GM12873 (cell line): ENCODE measurements at regions not wholly inside any gene's neighbourhood (a gene's known extent, or its start where the extent isn't known, plus 50 kb on each side); places are given as distances from the start of the nearest gene placed in this dataset.

Experiments
- TF ChIP-seq, protein P1 (sequence below): IDR thresholded peaks from 2 replicates; pipeline ENCODE4 v1.5.1; 2012; ENCODE audit warnings: low read depth, mild to moderate bottlenecking, moderate library complexity, low read length, control low read depth; ENCODE audit not compliant: insufficient read depth; ENCODE audit errors: missing control alignments

DNA sequence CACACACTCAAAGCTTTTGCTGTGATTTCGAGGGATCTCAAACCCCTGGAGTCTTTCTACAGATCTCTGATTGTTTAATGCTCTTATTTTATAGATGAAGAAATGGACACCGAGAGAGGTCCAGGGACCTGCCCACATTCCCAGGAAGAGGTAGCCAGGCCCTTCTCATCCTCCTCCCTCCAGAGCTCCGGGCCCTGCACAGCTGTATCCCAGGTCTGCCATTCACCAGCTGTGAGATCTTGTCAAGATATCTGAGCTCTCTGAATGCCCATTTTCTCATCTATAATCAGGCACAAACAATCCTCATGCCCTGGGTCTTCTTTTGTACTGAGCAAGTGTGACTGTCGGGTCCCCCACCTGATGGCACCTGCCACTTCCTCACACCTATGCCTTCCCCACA, 98.2 kb upstream of the ALX4 start:
- TF ChIP-seq, protein P1, sequence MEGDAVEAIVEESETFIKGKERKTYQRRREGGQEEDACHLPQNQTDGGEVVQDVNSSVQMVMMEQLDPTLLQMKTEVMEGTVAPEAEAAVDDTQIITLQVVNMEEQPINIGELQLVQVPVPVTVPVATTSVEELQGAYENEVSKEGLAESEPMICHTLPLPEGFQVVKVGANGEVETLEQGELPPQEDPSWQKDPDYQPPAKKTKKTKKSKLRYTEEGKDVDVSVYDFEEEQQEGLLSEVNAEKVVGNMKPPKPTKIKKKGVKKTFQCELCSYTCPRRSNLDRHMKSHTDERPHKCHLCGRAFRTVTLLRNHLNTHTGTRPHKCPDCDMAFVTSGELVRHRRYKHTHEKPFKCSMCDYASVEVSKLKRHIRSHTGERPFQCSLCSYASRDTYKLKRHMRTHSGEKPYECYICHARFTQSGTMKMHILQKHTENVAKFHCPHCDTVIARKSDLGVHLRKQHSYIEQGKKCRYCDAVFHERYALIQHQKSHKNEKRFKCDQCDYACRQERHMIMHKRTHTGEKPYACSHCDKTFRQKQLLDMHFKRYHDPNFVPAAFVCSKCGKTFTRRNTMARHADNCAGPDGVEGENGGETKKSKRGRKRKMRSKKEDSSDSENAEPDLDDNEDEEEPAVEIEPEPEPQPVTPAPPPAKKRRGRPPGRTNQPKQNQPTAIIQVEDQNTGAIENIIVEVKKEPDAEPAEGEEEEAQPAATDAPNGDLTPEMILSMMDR = no peak

DNA sequence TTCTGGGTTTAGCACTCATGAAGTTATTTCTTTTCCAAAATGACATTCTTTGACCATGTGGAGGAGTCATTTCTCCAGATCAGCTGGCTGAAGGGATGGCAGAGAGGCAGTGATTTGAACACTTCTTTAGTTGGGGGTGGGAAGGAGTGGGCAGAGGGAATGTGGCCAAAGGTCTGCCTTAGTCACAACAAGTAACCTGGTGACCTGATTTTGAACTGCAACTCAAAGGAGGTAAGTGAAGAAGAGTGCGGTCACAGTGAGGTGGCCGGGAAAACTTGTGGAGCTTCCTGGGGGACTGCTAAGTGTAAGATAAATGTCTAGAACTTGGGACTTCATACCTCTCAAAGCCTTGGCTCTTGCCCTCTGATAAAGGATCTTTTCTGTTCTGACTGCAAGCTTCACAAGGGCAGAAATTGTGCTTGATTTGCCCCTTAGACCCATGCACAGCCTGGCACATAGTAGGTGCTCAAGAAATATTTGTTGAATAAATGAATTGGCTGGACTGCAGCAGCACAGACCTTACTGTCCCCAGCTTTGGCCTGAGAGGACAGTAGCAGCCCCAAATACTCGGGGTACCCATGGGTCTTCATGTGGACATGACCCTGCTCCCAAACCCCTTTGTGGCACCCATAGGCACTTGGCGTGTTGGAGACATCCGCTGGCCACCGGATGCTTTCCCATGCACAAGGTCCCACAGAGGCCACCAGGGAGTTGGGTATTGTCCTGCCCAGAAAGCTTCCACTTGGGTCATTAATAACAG, 99.0 kb upstream of the ALX4 start:
- TF ChIP-seq, protein P1 = no peak

GRCh38 chr11:44409558-44410236, 99.8 kb upstream of the ALX4 start:
- TF ChIP-seq, protein P1 = no peak

DNA sequence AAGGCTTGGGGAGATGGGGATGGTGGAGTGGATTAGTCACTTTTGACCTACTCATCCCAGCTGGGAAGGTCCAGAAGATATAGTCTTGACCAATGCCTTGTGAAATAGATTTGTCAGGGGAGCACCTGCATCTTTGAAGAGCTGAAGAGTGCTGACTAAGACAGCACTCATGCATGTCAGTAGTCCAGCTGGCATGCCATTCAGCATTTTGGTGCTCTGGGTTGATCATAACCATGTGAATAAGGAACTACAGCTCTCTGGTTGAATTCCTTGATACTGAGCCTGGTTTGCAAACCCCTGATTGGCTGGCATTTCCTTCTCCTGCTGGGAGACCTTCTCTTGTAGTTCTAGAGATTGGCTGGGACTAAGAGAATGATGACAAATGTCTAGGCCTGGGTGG, 106.8 kb upstream of the ALX4 start:
- TF ChIP-seq, protein P1 = no peak

DNA sequence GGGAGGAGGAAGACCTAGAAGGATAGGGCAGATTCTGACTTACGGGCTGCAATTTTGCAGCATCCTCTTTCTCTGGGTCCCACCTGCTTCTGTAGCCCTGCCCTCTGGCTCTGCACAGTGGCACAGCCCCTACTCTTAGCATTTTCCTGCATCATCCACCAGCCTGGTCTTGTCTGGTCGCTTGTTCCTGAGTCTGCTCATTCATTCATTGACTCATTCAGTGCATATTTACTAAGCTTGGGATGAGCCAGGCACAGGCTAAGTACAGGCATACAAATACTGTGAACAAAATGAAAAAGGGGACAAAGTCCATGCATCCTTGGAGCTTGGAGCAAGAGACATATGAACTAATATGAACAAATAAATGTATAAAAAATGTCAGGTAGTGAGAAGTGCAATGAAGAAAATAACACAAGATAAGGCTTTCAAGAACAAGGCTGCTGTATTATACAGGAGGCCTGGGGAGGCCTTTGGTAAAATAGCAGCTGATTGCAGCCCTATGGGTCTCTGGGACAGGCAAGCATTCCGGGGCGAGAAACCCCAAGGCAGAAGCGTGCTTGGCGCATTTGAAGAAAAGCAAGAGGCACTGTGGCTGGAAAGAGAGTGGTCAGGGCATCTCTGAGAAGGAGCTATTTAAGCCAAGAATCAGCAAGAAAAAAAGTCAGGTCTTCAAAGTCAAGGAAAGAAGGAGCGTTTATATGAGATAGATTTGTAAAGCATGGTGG, 108.0 kb upstream of the ALX4 start:
- TF ChIP-seq, protein P1 = no peak

GRCh38 chr11:44418456-44418830, 108.5 kb upstream of the ALX4 start:
- TF ChIP-seq, protein P1 = no peak

GRCh38 chr11:44421090-44421675, 111.2 kb upstream of the ALX4 start:
- TF ChIP-seq, protein P1 = no peak
